Colonic mucosa (tissue), 4 donors: ENCODE measurements at regions not wholly inside any gene's neighbourhood (a gene's known extent, or its start where the extent isn't known, plus 50 kb on each side); places are given as distances from the start of the nearest gene placed in this dataset.

Experiments
- DNase-seq: peaks from one replicate; pipeline ENCODE4 v3.0.0-alpha.2; 2020
- H3K27ac ChIP-seq: fragments of 200-600 bp; one replicate; pipeline ENCODE4 v1.8.0; 2021
- H3K27me3 ChIP-seq: fragments of 200-600 bp; one replicate; pipeline ENCODE4 v1.8.0; 2021
- H3K36me3 ChIP-seq: fragments of 200-600 bp; one replicate; pipeline ENCODE4 v1.8.0; 2021
- H3K4me1 ChIP-seq: fragments of 200-600 bp; one replicate; pipeline ENCODE4 v1.8.0; 2021; ENCODE audit warnings: mild to moderate bottlenecking
- H3K4me3 ChIP-seq: fragments of 200-600 bp; one replicate; pipeline ENCODE4 v1.8.0; 2021
- H3K9ac ChIP-seq, 2 donors: one replicate each; pipeline ENCODE4 v1.7.0; 2013; ENCODE audit warnings: control low read depth in 2 of 2, low read depth in 2 of 2, low read length in 2 of 2
- H3K9me3 ChIP-seq: fragments of 200-600 bp; one replicate; pipeline ENCODE4 v1.8.0; 2021
- CTCF ChIP-seq: fragments of 200-600 bp; IDR thresholded peaks from one replicate; pipeline ENCODE4 v1.8.0; 2022; ENCODE audit warnings: antibody characterized with exemption, mild to moderate bottlenecking
- intact Hi-C: fragments of 100-400 bp; cut with DNase I; formaldehyde crosslinking; loops from one replicate; pipeline ENCODE4 v1.14.1; 2022
- donor health status: healthy.
- donor health status: DM: no; HTN: no; CAD: no.
- donor health status: DM: no; HTN: no; CAD: no.

GRCh38 chr13:39259371-39260140, 221.3 kb downstream of the NHLRC3 start:
- no peak for TF ChIP-seq CTCF
- Histone ChIP-seq H3K4me3 (no peak overlapping the region), H3K27ac (no peak overlapping the region), H3K36me3 (no peaks in the 10 kb centered on the region), H3K9ac (no peak overlapping the region), H3K9me3 (no peaks in the 10 kb centered on the region), H3K27me3 (no peaks in the 10 kb centered on the region), H3K4me1 (no peaks in the 10 kb centered on the region)
- no peak for DNase-seq
- intact Hi-C loops, result loop anchor here (10.0 kb wide), 1 partner anchor 115 kb away; no protein-coding TSS in a partner anchor

- H3K27ac ChIP-seq, result no peak overlapping the region
- no peaks in the 10 kb centered on the region for H3K36me3 ChIP-seq
- intact Hi-C loops, result loop anchor here (10.0 kb wide), 1 partner anchor 118 kb away; no protein-coding TSS in a partner anchor
These were observed 224.8 kb downstream of the NHLRC3 start for GRCh38 chr13:39263033-39263432.

GRCh38 chr13:39263531-39263930, 225.3 kb downstream of the NHLRC3 start:
- H3K27ac ChIP-seq, result no peak overlapping the region
- no peaks in the 10 kb centered on the region for H3K36me3 ChIP-seq
- DNase-seq, result no peak
- no peaks in the 10 kb centered on the region for H3K27me3 ChIP-seq
- intact Hi-C loops, result loop anchor here (10.0 kb wide), 1 partner anchor 119 kb away; no protein-coding TSS in a partner anchor
- no peak overlapping the region for H3K4me3 ChIP-seq
- no peaks in the 10 kb centered on the region for H3K4me1 ChIP-seq
- no peaks in the 10 kb centered on the region for H3K9me3 ChIP-seq
- no peak overlapping the region for H3K9ac ChIP-seq
- no peak for TF ChIP-seq CTCF

More at GRCh38 chr13:39263033-39263432, 224.8 kb downstream of the NHLRC3 start:
- TF ChIP-seq CTCF, result peak; percentile 52
- Histone ChIP-seq H3K4me1 (no peaks in the 10 kb centered on the region), H3K27me3 (no peaks in the 10 kb centered on the region), H3K4me3 (no peak overlapping the region), H3K9ac (no peak overlapping the region), H3K9me3 (no peaks in the 10 kb centered on the region)
- DNase-seq, result peak; percentile 54

GRCh38 chr13:39266426-39266825, 228.2 kb downstream of the NHLRC3 start:
- no peaks in the 10 kb centered on the region for H3K9me3 ChIP-seq
- no peak overlapping the region for H3K27ac ChIP-seq
- no peaks in the 10 kb centered on the region for H3K4me1 ChIP-seq
- no peak for DNase-seq
- no peak overlapping the region for H3K4me3 ChIP-seq
- no peaks in the 10 kb centered on the region for H3K27me3 ChIP-seq
- no peaks in the 10 kb centered on the region for H3K36me3 ChIP-seq
- H3K9ac ChIP-seq, result no peak overlapping the region
- intact Hi-C loops, result loop anchor here (10.0 kb wide), 1 partner anchor 122 kb away; no protein-coding TSS in a partner anchor
- TF ChIP-seq CTCF, result no peak

GRCh38 chr13:39268398-39268797, 230.1 kb downstream of the NHLRC3 start:
- no peak overlapping the region for H3K9ac ChIP-seq
- no peak overlapping the region for H3K4me3 ChIP-seq
- DNase-seq, result no peak
- H3K36me3 ChIP-seq, result no peaks in the 10 kb centered on the region
- H3K27ac ChIP-seq, result no peak overlapping the region
- intact Hi-C loops, result loop anchor here (10.0 kb wide), 1 partner anchor 124 kb away; no protein-coding TSS in a partner anchor
- TF ChIP-seq CTCF, result no peak
- no peaks in the 10 kb centered on the region for H3K27me3 ChIP-seq
- no peaks in the 10 kb centered on the region for H3K4me1 ChIP-seq
- H3K9me3 ChIP-seq, result no peaks in the 10 kb centered on the region
